Esophagus squamous epithelium (tissue), 4 donors: ENCODE measurements at regions not wholly inside any gene's neighbourhood (a gene's known extent, or its start where the extent isn't known, plus 50 kb on each side); places are given as distances from the start of the nearest gene placed in this dataset.

ENCODE experiments used
- POLR2A ChIP-seq, 4 donors: fragments of 450-650 bp; IDR thresholded peaks; one replicate each; pipeline ENCODE4 v1.6.1; 2017; ENCODE audit warnings: antibody characterized with exemption in 4 of 4, mild to moderate bottlenecking in 4 of 4, moderate library complexity in 3 of 4
- TF ChIP-seq, protein P1 (sequence below), 6 experiments: fragments of 450-650 bp in 4 of 6; fragments of 200-600 bp in 2 of 6; sonication (generic) in 2 of 6; IDR thresholded peaks; one replicate each; pipeline ENCODE4 v1.5.1; 2016 to 2019; ENCODE audit warnings: antibody characterized with exemption in 6 of 6, mild to moderate bottlenecking in 4 of 6, moderate library complexity in 4 of 6

DNA sequence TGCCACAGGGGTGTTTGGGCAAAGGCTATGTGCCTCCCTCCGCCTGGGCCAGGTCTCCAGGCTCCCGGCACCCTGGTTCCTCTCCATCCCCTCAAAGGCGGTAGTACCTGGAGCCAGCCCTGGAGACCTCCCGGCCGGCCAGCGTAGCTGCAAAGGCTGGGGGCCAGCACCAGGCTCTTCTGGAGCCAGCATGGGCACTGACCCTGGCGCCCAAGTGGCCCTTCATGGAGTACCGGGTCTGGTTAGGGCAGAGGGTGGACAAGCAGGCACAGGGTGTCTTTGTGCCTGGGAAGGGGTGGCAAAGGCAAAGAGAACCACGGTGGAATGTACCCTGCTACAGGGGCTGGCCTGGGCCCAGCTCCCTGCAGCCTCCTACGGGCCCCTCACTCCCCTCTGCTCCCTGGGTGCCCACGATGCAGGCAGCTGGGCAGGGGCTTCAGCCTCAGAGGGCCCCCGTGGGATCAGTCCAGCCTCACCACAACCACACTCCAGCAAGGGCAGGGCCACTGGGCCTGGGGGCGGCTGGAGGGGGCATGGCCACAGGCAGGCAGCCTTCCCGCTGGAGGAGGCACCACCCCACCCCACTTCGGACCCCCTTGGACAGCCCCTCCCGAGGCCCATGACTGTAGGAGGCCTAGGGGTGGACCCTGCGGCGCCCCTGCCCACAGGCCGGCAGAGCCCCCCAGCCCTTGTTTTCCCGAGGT, 112.9 kb upstream of the NKX1-1 start:
- TF ChIP-seq, protein P1, sequence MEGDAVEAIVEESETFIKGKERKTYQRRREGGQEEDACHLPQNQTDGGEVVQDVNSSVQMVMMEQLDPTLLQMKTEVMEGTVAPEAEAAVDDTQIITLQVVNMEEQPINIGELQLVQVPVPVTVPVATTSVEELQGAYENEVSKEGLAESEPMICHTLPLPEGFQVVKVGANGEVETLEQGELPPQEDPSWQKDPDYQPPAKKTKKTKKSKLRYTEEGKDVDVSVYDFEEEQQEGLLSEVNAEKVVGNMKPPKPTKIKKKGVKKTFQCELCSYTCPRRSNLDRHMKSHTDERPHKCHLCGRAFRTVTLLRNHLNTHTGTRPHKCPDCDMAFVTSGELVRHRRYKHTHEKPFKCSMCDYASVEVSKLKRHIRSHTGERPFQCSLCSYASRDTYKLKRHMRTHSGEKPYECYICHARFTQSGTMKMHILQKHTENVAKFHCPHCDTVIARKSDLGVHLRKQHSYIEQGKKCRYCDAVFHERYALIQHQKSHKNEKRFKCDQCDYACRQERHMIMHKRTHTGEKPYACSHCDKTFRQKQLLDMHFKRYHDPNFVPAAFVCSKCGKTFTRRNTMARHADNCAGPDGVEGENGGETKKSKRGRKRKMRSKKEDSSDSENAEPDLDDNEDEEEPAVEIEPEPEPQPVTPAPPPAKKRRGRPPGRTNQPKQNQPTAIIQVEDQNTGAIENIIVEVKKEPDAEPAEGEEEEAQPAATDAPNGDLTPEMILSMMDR (IDR thresholded peaks at IDR 0.05), result no peak
- no peak for TF ChIP-seq POLR2A (IDR thresholded peaks at IDR 0.05)
